GM12878 (cell line): ENCODE measurements at regions not wholly inside any gene's neighbourhood (a gene's known extent, or its start where the extent isn't known, plus 50 kb on each side); places are given as distances from the start of the nearest gene placed in this dataset.

Experiments
- ATAC-seq: fragments of 200-7000 bp; cut with Tn5 transposase; 3 replicates; pipeline ENCODE4 v1.9.1; 2020; ENCODE audit warnings: mild to moderate bottlenecking, moderate library complexity
- BruUV-seq: library from RNA; stranded (reverse); fragments of 400-500 nt; replicated peaks from 2 replicates; lab custom pipeline; 2021; lab: Mats Ljungman, UMichigan
- CTCF ChIA-PET: fragments of 300-600 bp; sonication (Branson Sonifier 250); formaldehyde crosslinking; extraction: SDS; loops from one replicate; lab custom pipeline; 2021; ENCODE audit warnings: inconsistent platforms; lab: Yijun Ruan, JAX
- POLR2A ChIA-PET: fragments of 350-600 bp; formaldehyde crosslinking; extraction: SDS; loops from one replicate; lab custom pipeline; 2021; ENCODE audit warnings: inconsistent platforms; lab: Charles Lee
- RAD21 ChIA-PET: fragments of 300-600 bp; sonication (Branson Sonifier 250); formaldehyde crosslinking; loops from one replicate; lab custom pipeline; 2023; ENCODE audit warnings: antibody characterized with exemption; ENCODE audit not compliant: unreplicated experiment; lab: Charles Lee
- SMC1A ChIA-PET: fragments of 300-600 bp; sonication (Branson Sonifier 250); formaldehyde crosslinking; loops from one replicate; lab custom pipeline; 2023; ENCODE audit not compliant: unreplicated experiment, uncharacterized antibody; lab: Charles Lee
- DNase-seq: peaks from one replicate; pipeline ENCODE4 v3.0.0-alpha.2; 2011; ENCODE audit warnings: low read depth, low spot score
- FAIRE-seq: peaks from 3 replicates; lab custom pipeline; 2011; peaks lifted over from hg19 to GRCh38; lab: Jason Lieb, UNC
- H2AFZ ChIP-seq: 2 replicates; pipeline ENCODE4 v1.6.0; 2011; ENCODE audit warnings: low read depth, low read length, control low read depth; ENCODE audit not compliant: control insufficient read depth
- H3K27ac ChIP-seq: 2 replicates; pipeline ENCODE4 v1.5.1; 2011; ENCODE audit warnings: control low read depth; ENCODE audit not compliant: control insufficient read depth, insufficient read depth
- H3K27me3 ChIP-seq, 2 experiments: replicated peaks in 1 of 2; 2 replicates each; pipeline versions ENCODE4 v1.6.0 to v1.6.1; 2011; ENCODE audit warnings: low read length in 1 of 2; ENCODE audit not compliant: control insufficient read depth in 2 of 2, insufficient read depth in 2 of 2
- H3K36me3 ChIP-seq, 2 experiments: 2 replicates each; pipeline ENCODE4 v1.5.1; 2011; ENCODE audit warnings: low read length in 1 of 2; ENCODE audit not compliant: control insufficient read depth in 2 of 2, insufficient read depth in 2 of 2
- H3K4me1 ChIP-seq: 2 replicates; pipeline ENCODE4 v1.6.1; 2011; ENCODE audit warnings: mild to moderate bottlenecking, low read length, moderate library complexity, mixed read lengths; ENCODE audit not compliant: control insufficient read depth, insufficient read depth
- H3K4me2 ChIP-seq: 2 replicates; pipeline ENCODE4 v1.6.0; 2011; ENCODE audit warnings: control low read depth; ENCODE audit not compliant: control insufficient read depth, insufficient read depth
- H3K4me3 ChIP-seq: fragments of 200-600 bp; sonication (generic); 2 replicates; pipeline ENCODE4 v1.5.1; 2016
- H3K79me2 ChIP-seq: 2 replicates; pipeline ENCODE4 v1.6.0; 2011; ENCODE audit warnings: low read length; ENCODE audit not compliant: control insufficient read depth, insufficient read depth
- H3K9ac ChIP-seq: 2 replicates; pipeline ENCODE4 v1.8.0; 2011; ENCODE audit warnings: low read length, control low read depth, mixed read lengths; ENCODE audit not compliant: control insufficient read depth, insufficient read depth
- H3K9me3 ChIP-seq: replicated peaks from 3 replicates; pipeline ENCODE4 v1.5.1; 2011; ENCODE audit warnings: mild to moderate bottlenecking, low read length; ENCODE audit not compliant: control insufficient read depth, insufficient read depth
- H4K20me1 ChIP-seq: 2 replicates; pipeline ENCODE4 v1.6.0; 2011; ENCODE audit not compliant: control insufficient read depth, insufficient read depth
- BCL11A ChIP-seq: IDR thresholded peaks from 2 replicates; pipeline ENCODE4 v1.6.1; 2011; ENCODE audit warnings: low read depth, low read length
- CEBPB ChIP-seq, 2 experiments: fragments of 150-350 bp in 1 of 2; IDR thresholded peaks; 2 replicates each; pipeline ENCODE4 v1.6.1; 2012 to 2014; ENCODE audit warnings: low read depth in 2 of 2, low read length in 2 of 2, borderline replicate concordance in 1 of 2, inconsistent platforms in 1 of 2
- EZH2 ChIP-seq: IDR thresholded peaks from 2 replicates; pipeline ENCODE4 v1.6.1; 2012; ENCODE audit warnings: low read depth, mild to moderate bottlenecking, control low read depth, inconsistent platforms, low read length, borderline replicate concordance; ENCODE audit not compliant: control insufficient read depth
- HDAC2 ChIP-seq: fragments of 200-600 bp; sonication (generic); IDR thresholded peaks from 2 replicates; pipeline ENCODE4 v1.6.1; 2017
- JUND ChIP-seq: IDR thresholded peaks from 2 replicates; pipeline ENCODE4 v1.6.1; 2012; ENCODE audit warnings: low read depth, mild to moderate bottlenecking, low read length, improper control_type of control experiment, moderate library complexity
- NFYB ChIP-seq: IDR thresholded peaks from 2 replicates; pipeline ENCODE4 v1.6.1; 2011; ENCODE audit warnings: low read depth, mild to moderate bottlenecking, low read length, improper control_type of control experiment, moderate library complexity; ENCODE audit not compliant: insufficient read depth
- POU2F2 ChIP-seq: IDR thresholded peaks from 3 replicates; pipeline ENCODE4 v1.6.1; 2011; ENCODE audit warnings: low read depth, mild to moderate bottlenecking, low read length, borderline replicate concordance
- ZNF24 ChIP-seq: fragments of 450-650 bp; IDR thresholded peaks from 2 replicates; pipeline ENCODE4 v1.6.1; 2017; ENCODE audit warnings: antibody characterized with exemption, mild to moderate bottlenecking
- WGBS: methylation state at CpG from one replicate; pipeline ENCODE4 v1.1.6; 2016; ENCODE audit warnings: low lambda C conversion rate; ENCODE audit not compliant: insufficient replicate concordance, insufficient coverage; ENCODE audit errors: missing lambda C conversion rate; 5-methylcytosine and 5-hydroxymethylcytosine counted together
- in situ Hi-C: fragments of 300-500 bp; cut with MboI; formaldehyde crosslinking; loops from 9 replicates; pipeline ENCODE4 v1.14.3; 2018; ENCODE audit warnings: mixed read lengths
- intact Hi-C: fragments of 100-400 bp; cut with micrococcal nuclease; formaldehyde crosslinking; loops from one replicate; pipeline ENCODE4 v1.14.2; 2022; ENCODE audit not compliant: unreplicated experiment
- TF ChIP-seq, protein P1 (sequence below): fragments of 450-650 bp; IDR thresholded peaks from 2 replicates; pipeline ENCODE4 v1.6.1; 2016; ENCODE audit warnings: mild to moderate bottlenecking
- TF ChIP-seq, protein P2 (sequence below): IDR thresholded peaks from 2 replicates; pipeline ENCODE4 v1.6.1; 2012; ENCODE audit warnings: low read depth, low read length, improper control_type of control experiment
- TF ChIP-seq, protein P3 (sequence below): IDR thresholded peaks from 2 replicates; pipeline ENCODE4 v1.6.1; 2011; ENCODE audit warnings: low read depth, mild to moderate bottlenecking, low read length, moderate library complexity, borderline replicate concordance; ENCODE audit errors: extremely low read depth

DNA sequence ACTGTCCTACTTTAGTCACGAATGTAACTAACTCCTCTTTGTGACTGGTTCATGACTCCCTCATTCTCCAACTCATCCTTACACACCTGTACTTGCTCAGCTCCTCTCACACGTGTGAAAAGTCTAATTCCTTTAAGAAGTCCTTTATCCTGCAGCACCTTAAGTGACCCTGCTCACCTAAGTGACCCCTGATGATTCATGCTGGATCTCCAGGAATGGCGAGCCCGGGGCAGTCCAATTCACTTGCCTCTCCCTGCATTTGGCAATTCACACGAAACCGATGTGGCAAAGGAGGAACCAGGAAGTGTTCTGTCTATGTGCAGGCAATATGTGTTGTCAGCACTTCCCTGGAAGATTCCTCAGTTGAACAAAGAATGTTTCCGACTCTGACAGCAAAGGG lies 189.8 kb upstream of the NABP1 start:
- H2AFZ ChIP-seq, result no peak overlapping the region
- H4K20me1 ChIP-seq, result no peaks in the 10 kb centered on the region
- H3K9me3 ChIP-seq, result no peaks in the 10 kb centered on the region
- 27% methylated on average over 7 of the region's 7 CpGs for WGBS
- BruUV-seq, result no TSS peak
- ChIA-PET SMC1A (interaction anchor here (0.6 to 1.7 kb wide), 2 partner anchors 51 to 59 kb away, joined by 3 to 4 read pairs; no protein-coding TSS in a partner anchor), RAD21 (interaction anchor here (0.6 kb wide), 1 partner anchor 204 kb away, joined by 3 read pairs; no protein-coding TSS in a partner anchor), POLR2A (no interaction called here), CTCF (no interaction called here)
- FAIRE-seq (no peak), ATAC-seq (no peak), DNase-seq (no peak)
- no peak overlapping the region for H3K27ac ChIP-seq
- in situ Hi-C loops, result no loop called here
- intact Hi-C loops, result no loop called here
- no peaks in the 10 kb centered on the region; a peak in 1 of 4 replicates for H3K27me3 ChIP-seq
- no peak overlapping the region for H3K9ac ChIP-seq
- H3K4me1 ChIP-seq, result no peaks in the 10 kb centered on the region
- TF ChIP-seq JUND (no peak), ZNF24 (no peak), HDAC2 (no peak), NFYB (no peak), BCL11A (no peak), EZH2 (no peak), POU2F2 (no peak), CEBPB (IDR thresholded peaks at IDR 0.05; ENCODE audit: borderline replicate concordance in 1 of 2, low read depth in 2 of 2, low read length in 2 of 2) (no peak)
- TF ChIP-seq, protein P1, sequence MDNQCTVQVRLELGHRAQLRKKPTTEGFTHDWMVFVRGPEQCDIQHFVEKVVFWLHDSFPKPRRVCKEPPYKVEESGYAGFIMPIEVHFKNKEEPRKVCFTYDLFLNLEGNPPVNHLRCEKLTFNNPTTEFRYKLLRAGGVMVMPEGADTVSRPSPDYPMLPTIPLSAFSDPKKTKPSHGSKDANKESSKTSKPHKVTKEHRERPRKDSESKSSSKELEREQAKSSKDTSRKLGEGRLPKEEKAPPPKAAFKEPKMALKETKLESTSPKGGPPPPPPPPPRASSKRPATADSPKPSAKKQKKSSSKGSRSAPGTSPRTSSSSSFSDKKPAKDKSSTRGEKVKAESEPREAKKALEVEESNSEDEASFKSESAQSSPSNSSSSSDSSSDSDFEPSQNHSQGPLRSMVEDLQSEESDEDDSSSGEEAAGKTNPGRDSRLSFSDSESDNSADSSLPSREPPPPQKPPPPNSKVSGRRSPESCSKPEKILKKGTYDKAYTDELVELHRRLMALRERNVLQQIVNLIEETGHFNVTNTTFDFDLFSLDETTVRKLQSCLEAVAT, result no peak
- TF ChIP-seq, protein P2, sequence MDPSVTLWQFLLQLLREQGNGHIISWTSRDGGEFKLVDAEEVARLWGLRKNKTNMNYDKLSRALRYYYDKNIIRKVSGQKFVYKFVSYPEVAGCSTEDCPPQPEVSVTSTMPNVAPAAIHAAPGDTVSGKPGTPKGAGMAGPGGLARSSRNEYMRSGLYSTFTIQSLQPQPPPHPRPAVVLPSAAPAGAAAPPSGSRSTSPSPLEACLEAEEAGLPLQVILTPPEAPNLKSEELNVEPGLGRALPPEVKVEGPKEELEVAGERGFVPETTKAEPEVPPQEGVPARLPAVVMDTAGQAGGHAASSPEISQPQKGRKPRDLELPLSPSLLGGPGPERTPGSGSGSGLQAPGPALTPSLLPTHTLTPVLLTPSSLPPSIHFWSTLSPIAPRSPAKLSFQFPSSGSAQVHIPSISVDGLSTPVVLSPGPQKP, result no peak
- TF ChIP-seq, protein P3, sequence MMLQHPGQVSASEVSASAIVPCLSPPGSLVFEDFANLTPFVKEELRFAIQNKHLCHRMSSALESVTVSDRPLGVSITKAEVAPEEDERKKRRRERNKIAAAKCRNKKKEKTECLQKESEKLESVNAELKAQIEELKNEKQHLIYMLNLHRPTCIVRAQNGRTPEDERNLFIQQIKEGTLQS, result no peak
- H3K4me2 ChIP-seq, result no peak overlapping the region
- no peak overlapping the region for H3K4me3 ChIP-seq
- H3K79me2 ChIP-seq, result no peaks in the 10 kb centered on the region
- H3K36me3 ChIP-seq, result no peaks in the 10 kb centered on the region
